T1000 (cell line): ENCODE measurements at regions not wholly inside any gene's neighbourhood (a gene's known extent, or its start where the extent isn't known, plus 50 kb on each side); places are given as distances from the start of the nearest gene placed in this dataset.
"Not testable (repeated sequence)": the region's sequence is repeated elsewhere in the genome, so short reads cannot be mapped to it uniquely, and the experiment has no call there.

Experiments
- DNase-seq: peaks from one replicate; lab custom pipeline; 2025; ENCODE audit warnings: mixed read lengths; lab: John Stamatoyannopoulos, UW

DNA sequence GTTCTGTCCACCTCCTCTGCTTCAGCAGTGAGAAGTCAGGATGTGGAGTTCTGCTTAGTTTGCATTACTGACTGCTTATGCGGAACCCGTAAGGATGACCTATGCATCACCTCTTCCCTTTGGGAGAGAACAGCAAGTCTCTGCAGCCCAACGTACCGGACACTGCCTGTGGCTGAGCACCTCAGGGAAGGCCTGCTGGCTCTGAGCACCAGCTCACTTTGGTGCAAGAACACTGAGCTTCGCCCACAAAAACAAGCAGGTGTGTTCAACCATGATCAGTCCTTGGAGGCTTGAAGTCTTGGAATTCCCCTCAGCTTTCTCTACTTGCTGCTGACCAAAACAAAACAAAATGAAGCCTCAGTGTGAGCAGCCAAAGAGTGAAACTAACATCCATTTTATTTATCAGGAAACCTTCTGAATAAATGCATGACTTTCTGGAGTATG lies 52.7 kb upstream of the NCK2 start:
- no peak for DNase-seq

DNA sequence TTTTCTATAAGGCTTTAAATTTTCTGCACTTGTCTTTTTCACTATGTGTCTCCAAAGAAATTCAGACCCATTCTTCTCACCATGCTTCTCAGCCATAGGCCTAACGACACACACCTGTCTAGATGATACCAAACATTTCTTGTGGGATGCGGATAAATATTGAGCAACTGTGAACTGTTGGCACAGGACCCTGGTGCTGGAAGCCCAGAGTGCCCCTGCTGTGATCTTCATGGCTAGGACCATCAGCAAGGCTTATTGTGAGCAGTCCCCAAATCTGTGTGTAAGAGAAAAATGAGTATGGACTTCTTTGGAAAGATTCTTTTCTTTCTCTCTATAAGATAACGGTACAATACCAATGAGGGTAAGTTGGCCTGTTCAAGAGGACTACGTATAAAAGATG lies 54.1 kb upstream of the NCK2 start:
- no peak for DNase-seq

DNA sequence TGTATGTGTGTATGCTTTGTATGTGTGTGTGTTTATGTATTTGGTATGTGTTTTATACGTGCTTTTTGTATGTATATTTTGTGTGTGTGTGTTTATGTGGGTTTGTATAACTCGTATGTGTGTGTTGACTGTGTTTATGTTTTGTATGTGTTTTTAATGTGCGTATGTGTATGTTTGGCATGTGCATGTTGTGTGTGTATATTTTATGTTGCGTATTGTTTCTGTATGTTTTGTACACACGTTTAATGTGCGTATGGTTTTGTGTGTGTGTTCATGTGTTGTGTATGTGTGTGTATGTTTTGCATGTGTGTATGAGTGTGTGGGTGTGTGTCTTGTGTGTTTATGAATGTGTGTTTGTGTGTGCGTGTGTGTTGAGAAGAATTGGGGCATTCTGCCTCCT lies 55.2 kb upstream of the NCK2 start:
- no peak for DNase-seq

DNA sequence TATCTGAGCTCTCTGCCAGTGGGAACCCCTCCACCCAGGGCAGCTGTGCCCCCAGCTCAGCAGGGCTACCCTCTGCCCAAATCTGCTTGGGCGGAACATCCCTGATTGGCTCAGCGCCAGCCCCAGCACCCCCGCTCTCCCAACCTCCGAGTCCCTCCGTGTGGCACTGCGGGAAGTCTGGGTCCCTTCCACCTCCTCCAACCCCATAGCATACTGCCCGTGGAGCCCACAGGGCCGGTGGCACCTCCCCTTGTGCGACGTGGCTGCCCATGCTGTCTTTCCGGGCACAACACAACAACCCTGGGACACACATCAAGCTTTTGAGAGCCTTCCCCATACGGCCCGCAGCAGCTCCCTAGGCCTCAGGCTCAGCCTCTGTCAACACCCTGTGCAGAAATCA lies 55.8 kb upstream of the NCK2 start:
- DNase-seq: no peak

DNA sequence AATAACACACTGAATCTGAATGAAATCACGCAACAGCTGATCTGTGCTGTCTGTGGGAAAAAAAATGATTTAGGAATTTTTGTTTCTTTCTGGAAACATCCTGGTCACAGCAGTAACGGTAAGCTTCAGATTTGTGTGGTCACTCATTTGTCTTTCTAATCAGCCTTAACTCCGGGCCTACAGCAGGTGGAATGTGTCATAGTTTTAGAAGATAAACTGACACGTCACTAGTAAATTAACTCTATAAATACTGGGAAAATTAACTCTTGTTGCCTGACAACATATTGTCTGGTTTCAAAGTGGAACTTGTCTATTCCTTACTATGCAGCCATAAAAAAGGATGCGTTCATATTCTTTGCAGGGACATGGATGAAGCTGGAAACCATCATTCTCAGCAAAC lies 58.1 kb upstream of the NCK2 start:
- no peak for DNase-seq

DNA sequence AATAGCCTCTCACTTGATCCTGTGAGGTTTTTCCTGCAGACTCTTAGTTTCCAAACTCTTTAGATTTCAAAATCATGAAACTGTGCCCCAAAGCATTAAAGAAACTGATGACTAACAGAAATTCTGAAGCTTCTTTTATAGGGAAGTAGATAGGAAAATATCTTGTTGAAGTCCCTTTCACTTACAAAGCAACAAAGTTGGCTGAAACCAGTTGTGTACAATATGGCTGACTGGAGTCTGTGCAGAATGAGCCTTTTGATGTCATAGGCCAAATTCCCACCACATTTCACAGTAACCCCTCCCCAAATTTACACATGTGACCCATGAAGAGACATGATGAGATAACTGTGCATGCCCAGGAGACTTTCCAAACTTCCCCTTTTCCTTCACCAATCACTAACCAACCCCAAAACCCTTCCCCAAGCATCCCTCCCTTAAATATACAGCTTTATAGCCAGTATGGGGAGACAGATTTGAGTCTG lies 61.7 kb upstream of the NCK2 start:
- DNase-seq: no peak

DNA sequence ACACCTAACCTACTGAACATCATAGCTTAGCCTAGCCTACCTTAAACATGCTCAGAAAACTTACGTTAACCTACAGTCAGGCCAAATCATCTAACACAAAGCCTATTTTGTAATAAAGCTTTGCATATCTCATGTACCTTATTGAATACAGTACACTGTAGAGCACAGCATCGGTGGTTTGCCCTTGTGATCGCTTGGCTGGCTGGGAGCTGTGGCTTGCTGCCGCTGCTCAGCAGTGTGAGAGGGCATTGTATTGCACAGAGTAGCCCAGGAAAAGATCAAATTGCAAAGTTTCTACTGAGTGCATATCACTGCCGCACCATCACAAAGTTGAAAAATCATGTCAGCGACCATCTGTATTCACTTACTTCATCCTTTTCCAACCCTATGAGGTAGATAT lies 62.3 kb upstream of the NCK2 start:
- no peak for DNase-seq

DNA sequence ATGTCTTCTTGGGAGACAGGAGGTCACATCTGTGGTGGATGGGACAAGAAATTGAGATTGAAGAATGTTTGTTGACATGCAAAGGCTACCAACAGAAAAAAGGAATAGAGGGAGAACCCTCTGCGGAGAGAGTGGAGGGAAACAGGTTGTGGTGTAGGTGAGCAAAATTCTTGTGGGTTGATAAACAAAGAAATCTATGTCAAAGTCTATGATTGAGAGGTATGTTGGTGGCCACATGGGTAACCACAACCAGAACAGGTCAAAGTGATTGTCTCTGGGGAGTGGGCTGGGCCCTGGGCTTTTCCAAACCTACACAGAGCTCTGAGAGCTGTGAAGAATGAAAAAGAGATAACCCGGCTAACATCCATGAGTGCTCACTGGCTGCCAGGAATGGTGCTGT lies 62.8 kb upstream of the NCK2 start:
- DNase-seq: no peak

DNA sequence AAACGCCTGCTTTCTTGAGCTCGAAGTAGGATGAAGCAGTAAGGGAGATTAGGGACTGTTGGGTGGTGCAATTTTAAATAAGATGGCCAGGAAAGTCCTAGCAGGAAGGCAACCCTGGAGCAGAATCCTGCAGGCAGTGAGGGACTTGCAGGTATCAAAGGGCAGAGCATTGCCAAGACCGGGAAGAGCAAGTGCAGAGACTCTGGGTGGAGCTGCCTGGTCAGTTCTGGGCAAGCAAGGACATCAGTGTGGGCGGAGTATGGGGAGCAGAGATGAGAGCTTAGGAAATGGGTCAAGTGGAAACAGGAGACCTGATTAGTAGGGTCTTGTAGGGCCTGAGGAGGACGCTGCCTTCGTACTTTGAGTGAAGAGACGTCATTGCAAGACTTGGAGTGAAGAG lies 64.4 kb upstream of the NCK2 start:
- DNase-seq: no peak

DNA sequence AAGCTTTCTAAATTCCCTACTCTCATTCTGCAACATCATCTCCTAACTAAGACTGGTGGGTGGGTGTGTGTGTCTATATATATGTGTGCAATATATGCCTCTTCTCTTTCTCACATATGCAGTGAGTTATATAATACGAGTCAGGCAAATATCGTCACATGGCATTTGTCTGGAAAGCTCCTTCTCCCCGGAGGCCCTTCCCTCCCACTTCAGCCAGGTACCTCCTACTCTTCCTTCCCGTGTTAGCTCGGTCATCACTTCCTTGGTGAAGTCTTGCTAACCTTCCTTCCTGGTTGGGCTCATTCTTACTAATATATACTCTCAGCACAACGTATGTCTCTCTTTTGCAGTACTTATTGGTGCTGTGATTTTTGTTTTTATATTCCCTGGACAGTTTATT lies 66.4 kb upstream of the NCK2 start:
- DNase-seq: no peak

DNA sequence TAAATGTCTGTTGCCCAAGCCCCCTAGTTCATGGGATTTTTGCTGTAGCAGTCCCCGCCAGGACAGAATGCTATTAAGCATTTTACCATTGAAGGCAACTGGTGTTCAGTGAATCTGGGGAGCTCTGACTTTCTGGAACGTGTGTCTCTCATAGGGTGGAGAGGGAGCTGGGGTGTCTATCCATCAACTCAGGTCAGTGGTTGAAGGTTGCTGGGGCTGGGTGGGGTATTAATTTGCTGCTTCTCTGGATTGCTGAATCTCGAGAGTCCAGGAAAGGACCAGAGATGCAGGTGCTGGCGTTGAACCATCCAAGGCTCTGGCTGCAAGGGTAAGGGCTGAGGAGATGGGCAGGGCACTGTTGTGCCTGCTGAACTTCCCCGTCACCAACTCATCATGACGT lies 66.8 kb upstream of the NCK2 start:
- no peak for DNase-seq

DNA sequence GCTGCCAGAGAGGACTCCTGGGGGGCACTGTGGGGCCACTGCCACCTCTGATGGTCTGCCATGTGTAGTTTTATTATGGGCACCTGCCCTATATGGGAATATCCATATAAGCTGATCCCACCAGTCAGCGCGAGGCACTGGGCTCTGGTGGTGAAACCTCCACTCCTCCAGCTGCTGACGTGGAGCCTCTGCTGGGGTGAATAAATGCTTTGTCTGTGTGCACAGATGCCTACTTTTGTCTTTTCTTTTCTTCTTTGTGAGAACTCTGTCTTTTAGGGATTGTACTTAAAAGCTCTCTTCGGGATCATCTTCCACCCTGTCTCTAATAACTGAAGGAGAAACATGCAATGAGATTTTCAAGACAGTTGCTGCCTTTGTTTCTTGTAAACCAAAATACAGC lies 68.9 kb upstream of the NCK2 start:
- DNase-seq: no peak

DNA sequence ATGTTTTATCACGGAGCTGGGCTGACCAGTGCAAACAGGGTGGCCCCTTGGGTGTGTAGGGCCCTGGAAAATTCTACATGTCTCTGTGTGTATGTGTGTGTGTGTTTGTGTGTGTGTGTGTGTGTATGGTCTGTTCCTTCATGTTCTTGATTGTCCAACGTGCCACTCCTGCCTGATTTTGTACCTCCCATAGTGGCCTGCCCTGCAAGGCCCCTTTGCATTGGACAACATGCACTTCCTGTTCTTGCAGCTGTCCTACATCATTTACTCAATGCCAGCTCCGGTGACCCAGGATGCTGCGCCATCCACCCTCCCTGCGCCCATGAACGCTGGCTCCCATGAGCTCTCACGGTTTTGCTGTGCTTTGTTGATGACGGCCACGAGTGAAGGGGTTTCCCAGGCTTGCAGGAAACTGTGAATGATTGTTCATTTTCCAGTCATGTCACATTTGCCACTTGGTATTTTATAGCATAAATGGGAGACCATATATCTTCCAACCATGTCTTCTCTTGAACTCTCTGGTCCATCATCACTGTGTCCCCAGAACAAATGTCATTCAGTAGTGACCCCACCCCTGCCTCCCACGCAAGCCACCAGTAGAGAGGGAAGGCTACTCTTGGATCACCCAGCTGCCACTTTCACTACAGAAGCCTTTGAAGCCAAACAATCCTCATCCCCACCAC lies 69.7 kb upstream of the NCK2 start:
- DNase-seq: no peak

DNA sequence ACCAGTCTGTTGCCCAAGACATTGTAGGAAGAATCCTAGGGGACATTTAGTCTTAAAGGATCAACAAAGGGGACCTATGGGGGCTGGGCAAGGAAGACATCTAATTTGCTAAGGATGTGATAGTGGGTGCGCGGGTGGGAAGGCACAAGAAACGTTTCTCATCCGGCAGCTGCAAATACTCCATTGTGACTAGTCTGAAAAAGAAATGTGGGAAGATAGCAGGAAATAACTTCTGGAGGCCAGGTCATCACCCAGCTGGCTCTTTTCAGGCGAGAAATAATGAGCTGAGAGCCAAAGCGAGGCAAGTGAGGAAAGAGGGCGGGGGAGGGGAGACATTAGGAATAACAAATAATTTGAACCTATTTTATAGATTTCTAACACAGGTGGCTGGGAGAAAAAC lies 70.3 kb upstream of the NCK2 start:
- no peak for DNase-seq

DNA sequence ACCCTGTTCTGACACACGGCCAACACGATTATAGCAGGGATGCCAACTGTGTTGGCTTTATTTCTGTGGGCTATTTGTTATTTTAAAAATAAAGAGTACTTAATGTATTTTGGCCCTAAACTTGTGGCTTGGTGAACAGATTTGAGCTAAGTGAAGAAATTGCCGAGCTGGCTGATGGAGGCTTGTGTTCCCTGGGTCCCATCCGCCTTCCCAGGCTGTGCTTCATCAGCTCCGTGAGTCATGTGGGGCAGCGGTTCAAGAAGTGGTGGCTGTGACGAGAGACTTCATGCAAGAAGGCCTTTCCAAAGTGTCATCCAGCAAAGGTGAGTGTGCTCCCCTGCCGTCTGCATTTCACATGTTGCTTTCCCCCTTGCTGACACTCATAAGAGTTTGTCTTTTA lies 73.6 kb upstream of the NCK2 start:
- DNase-seq: no peak

DNA sequence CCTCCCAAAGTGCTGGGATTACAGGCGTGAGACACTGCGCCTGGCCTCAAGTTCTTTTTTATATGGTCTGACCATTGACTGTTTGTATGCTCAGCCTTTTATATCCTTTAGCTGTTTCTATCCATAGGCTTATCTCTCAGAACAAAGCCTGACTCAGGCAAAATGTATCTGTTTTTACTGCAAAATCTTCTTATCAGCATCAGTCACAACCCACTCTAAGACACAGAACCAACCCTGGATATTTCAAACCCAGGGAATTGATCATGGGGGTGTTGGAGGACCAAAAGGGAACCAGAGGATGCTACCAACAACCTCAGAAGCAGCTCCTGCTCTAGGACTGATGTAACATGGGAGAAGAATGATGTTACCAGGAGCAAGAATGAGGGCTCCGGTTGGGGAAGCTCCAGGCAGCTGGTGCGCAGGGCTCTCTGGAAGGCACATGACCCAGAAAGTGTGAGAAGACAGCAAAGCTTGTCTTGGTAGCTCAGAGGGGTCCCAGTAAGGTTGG lies 75.3 kb upstream of the NCK2 start:
- DNase-seq: no peak

DNA sequence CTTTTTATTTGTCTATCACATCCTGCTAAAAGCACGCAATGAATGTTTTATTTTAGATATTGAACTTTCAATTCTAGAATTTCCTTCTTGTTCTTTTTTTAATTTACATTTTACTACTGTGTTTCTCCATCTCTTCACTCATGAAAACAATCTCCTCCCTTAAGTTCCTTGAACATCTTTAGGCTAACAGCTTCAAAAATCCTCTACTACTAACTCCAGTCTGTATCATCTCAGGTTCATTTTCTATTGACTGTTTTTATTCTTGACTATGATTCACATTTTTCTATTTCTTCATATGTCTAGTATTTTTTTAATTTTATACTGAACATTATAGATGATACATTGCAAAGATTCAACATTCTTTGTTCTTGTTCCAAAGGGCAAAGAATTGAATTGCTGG lies 79.2 kb upstream of the NCK2 start:
- no peak for DNase-seq

DNA sequence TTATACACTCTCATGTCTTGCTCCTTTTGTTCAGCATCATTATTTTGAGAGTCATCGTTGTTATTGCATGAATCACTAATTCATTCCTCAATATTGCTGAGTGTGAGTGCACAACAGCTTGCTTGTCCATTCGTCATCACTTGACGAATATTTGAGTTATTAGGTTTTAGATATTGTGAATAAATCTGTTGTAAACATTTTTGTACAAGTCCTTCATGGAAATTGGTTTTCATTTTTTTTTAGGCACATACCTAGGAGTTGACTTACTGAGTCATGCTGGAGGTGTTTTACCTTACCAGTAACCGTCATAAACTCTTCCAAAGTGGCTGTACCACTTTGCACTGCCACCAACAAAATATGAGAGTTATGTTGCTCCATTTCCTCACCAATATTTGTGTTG lies 84.2 kb upstream of the NCK2 start:
- DNase-seq: no peak

DNA sequence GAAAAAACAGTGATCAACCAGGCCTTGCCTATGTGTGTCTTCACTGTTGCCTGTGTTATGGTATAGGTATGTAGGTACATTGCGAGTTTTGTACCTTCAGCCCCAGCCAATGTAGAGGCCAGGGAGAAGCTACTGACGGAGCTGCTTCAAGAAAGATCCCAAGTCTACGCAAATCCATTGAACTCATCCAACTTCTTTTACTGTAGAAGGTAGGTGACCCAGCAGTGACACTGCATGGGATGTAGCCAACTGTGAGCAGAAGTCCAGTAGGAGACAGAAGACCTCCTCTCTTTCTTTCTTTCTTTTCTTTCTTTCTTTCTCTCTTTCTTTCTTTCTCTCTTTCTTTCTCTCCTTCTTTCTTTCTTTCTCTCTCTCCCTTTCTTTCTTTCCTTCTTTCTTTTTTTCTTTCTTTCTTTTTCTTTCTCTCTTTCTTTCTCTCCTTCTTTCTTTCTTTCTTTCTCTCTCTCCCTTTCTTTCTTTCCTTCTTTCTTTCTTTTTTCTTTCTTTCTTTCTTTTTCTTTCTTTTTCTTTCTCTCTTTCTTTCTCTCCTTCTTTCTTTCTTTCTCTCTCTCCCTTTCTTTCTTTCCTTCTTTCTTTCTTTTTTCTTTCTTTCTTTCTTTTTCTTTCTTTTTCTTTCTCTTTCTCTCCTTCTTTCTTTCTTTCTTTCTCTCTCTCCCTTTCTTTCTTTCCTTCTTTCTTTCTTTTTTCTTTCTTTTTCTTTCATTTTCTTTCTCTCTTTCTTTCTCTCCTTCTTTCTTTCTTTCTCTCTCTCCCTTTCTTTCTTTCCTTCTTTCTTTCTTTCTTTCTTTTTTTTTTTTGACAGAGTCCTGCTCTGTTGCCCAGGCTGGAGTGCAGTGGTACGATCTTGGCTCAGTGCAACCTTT lies 88.7 kb upstream of the NCK2 start:
- not testable (repeated sequence) for DNase-seq

DNA sequence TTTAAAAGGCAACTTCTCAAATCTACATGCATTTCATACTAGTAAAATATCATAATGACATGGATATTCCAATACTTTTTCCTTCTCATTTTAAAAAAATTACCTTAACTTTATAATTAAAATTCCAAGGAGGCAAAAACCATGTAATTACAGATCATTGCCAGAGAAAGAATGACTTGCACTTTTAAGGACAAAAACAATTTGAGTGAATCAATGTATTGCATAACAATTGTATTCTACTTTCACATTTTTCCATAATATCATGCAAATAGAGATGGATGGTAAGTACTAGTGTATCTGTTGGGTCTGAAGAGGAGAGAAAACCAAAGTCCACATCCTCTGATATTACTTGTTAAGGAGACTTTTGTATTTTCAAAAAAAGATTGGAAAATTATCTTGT lies 89.5 kb upstream of the NCK2 start:
- DNase-seq: no peak

DNA sequence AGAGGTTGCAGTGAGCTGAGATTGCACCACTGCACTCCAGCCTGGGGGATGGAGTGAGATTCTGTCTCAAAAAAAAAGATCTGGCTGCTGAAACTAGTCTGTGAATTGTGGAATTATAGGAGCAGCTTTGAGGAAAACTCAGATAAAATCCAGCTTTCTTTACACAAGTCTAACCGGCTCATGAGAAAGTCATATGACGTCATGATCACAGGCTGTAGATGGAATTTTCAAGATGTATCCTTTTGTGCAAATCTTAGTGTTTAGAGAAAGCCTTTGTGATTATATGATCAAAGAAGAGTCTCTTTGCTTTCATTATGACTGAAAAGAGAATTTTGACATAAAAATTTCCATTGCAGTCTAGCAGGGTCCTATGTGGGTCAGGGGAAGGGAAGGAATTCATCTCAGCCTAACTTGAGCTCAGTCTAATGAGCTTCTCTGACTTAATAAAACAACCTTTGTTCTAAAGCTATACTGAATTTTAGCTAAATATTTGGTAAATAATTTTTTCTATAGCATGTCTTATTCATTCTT lies 90.2 kb upstream of the NCK2 start:
- DNase-seq: no peak

DNA sequence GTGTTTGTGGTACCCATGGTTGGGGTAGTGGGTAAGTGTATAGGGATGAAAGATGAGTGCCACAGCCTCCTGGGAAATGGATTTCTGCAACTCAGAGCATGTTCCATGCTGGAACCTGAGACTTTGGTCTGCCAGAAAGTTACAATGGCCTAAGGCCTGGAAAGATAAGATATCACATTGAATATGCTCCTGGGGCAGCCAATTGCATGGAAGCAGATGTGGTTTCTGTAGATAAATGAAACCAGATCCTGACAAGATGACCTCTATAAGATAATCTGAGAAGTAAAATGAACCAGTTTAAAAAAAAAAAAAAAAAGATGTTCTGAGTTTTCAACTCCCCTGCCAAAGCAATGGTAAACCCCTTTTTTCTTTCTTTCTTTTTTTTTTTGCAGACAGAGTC lies 91.4 kb upstream of the NCK2 start:
- DNase-seq: no peak
